Vagina (tissue), 2 donors: ENCODE measurements at regions not wholly inside any gene's neighbourhood (a gene's known extent, or its start where the extent isn't known, plus 50 kb on each side); places are given as distances from the start of the nearest gene placed in this dataset.

Experiments
- POLR2A ChIP-seq, 2 donors: fragments of 450-650 bp; IDR thresholded peaks; one replicate each; pipeline ENCODE4 v1.6.1; 2017; ENCODE audit warnings: antibody characterized with exemption in 2 of 2, mild to moderate bottlenecking in 2 of 2, moderate library complexity in 2 of 2
- POLR2AphosphoS5 ChIP-seq, 2 donors: sonication (generic); formaldehyde crosslinking; IDR thresholded peaks; one replicate each; pipeline ENCODE4 v1.9.0; 2017; ENCODE audit warnings: antibody characterized with exemption in 2 of 2, mild to moderate bottlenecking in 2 of 2, low read depth in 1 of 2; ENCODE audit not compliant: insufficient read depth in 1 of 2

- TF ChIP-seq POLR2A (IDR thresholded peaks at IDR 0.05) (no peak), POLR2AphosphoS5 (IDR thresholded peaks at IDR 0.05; ENCODE audit: insufficient read depth in 1 of 2, low read depth in 1 of 2) (no peak)
Measured at GRCh38 chr3:124653071-124653796, 77.0 kb upstream of the UMPS start.
